ENCODE measurements at regions not wholly inside any gene's neighbourhood (a gene's known extent, or its start where the extent isn't known, plus 50 kb on each side); places are given as distances from the start of the nearest gene placed in this dataset.
"Not testable (repeated sequence)": the region's sequence is repeated elsewhere in the genome, so short reads cannot be mapped to it uniquely, and the experiment has no call there.

GRCh38 chr7:32789266-32789665 lies 102.3 kb downstream of the KBTBD2 start:
- TF ChIP-seq ZNF565 (CRISPR knock-in tag; conservative IDR thresholded peaks at IDR 0.05; ENCODE audit: low read depth); RARB (CRISPR knock-in tag; IDR thresholded peaks at IDR 0.05); ZFP30 (CRISPR knock-in tag; IDR thresholded peaks at IDR 0.05); CSRNP3 (CRISPR knock-in tag; IDR thresholded peaks at IDR 0.05): not testable (repeated sequence)
